Endothelial cell of umbilical vein (primary cell): ENCODE measurements at regions not wholly inside any gene's neighbourhood (a gene's known extent, or its start where the extent isn't known, plus 50 kb on each side); places are given as distances from the start of the nearest gene placed in this dataset.

Source experiments
- EZH2 ChIP-seq: IDR thresholded peaks from 2 replicates; pipeline ENCODE4 v1.6.1; 2012; ENCODE audit warnings: borderline replicate concordance, low read depth, mild to moderate bottlenecking, moderate library complexity, low read length, inconsistent platforms; ENCODE audit not compliant: severe bottlenecking
- FOS ChIP-seq: IDR thresholded peaks from 2 replicates; pipeline ENCODE4 v1.6.1; 2011; ENCODE audit warnings: mild to moderate bottlenecking, low read length, moderate library complexity, borderline replicate concordance; ENCODE audit not compliant: insufficient read depth
- GATA2 ChIP-seq: IDR thresholded peaks from 2 replicates; pipeline ENCODE4 v1.7.0; 2011; ENCODE audit warnings: low read depth, mild to moderate bottlenecking, moderate library complexity, mixed read lengths, low read length; ENCODE audit not compliant: insufficient read length, insufficient read depth
- JUN ChIP-seq: IDR thresholded peaks from 2 replicates; pipeline ENCODE4 v1.6.1; 2011; ENCODE audit warnings: borderline replicate concordance, low read depth; ENCODE audit not compliant: insufficient read length, insufficient read depth
- MYC ChIP-seq: IDR thresholded peaks from one replicate; pipeline ENCODE4 v1.6.1; 2011; ENCODE audit warnings: mild to moderate bottlenecking, low read depth, low read length
- POLR2A ChIP-seq: IDR thresholded peaks from 2 replicates; pipeline ENCODE4 v1.6.1; 2012; ENCODE audit warnings: low read depth, mild to moderate bottlenecking, control low read depth, low read length
- POLR2AphosphoS5 ChIP-seq: IDR thresholded peaks from 2 replicates; pipeline ENCODE4 v1.6.1; 2012; ENCODE audit warnings: low read depth, mild to moderate bottlenecking, control low read depth, low read length, moderate library complexity; ENCODE audit not compliant: insufficient read depth
- TF ChIP-seq, protein P1 (sequence below): IDR thresholded peaks from 2 replicates; pipeline ENCODE4 v1.6.1; 2011; ENCODE audit not compliant: insufficient read depth, insufficient read length
- TF ChIP-seq, protein P2 (sequence below), 2 donors: IDR thresholded peaks; 1 replicate in 1 of 2; 2 replicates in 1 of 2; pipeline ENCODE4 v1.5.1; 2011; ENCODE audit warnings: low read length in 2 of 2, mild to moderate bottlenecking in 2 of 2, moderate library complexity in 2 of 2, control low read depth in 1 of 2, inconsistent platforms in 1 of 2, low read depth in 1 of 2; ENCODE audit not compliant: insufficient read depth in 1 of 2; ENCODE audit errors: extremely low read depth in 1 of 2

DNA sequence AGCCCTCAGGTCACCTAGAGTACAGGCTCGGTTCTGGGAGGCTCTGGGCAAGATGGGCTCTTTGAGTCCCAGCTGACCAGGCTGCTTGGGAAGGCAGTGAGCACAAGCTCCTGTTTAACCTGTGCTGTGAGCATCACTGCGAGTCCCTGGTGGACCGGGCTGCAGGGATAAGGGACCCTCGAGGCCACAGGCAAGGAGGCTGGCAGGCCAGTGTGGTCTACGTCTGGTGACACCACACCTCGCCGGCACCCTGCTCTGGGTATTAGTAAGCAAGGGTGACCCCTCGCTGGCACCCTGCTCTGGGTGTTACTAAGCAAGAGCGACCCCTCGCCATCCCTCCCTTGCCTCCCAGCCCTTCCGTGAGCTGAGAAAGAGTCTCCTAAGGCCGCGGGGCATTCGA is 125.9 kb upstream of the FOXD4L5 start:
- no peak for TF ChIP-seq POLR2AphosphoS5
- TF ChIP-seq POLR2A, result no peak
- TF ChIP-seq, protein P1, sequence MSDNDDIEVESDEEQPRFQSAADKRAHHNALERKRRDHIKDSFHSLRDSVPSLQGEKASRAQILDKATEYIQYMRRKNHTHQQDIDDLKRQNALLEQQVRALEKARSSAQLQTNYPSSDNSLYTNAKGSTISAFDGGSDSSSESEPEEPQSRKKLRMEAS, result no peak
- TF ChIP-seq, protein P2, sequence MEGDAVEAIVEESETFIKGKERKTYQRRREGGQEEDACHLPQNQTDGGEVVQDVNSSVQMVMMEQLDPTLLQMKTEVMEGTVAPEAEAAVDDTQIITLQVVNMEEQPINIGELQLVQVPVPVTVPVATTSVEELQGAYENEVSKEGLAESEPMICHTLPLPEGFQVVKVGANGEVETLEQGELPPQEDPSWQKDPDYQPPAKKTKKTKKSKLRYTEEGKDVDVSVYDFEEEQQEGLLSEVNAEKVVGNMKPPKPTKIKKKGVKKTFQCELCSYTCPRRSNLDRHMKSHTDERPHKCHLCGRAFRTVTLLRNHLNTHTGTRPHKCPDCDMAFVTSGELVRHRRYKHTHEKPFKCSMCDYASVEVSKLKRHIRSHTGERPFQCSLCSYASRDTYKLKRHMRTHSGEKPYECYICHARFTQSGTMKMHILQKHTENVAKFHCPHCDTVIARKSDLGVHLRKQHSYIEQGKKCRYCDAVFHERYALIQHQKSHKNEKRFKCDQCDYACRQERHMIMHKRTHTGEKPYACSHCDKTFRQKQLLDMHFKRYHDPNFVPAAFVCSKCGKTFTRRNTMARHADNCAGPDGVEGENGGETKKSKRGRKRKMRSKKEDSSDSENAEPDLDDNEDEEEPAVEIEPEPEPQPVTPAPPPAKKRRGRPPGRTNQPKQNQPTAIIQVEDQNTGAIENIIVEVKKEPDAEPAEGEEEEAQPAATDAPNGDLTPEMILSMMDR (IDR thresholded peaks at IDR 0.05; ENCODE audit: extremely low read depth in 1 of 2, insufficient read depth in 1 of 2, low read depth in 1 of 2, low read length in 2 of 2), result no peak
- no peak for TF ChIP-seq MYC
- TF ChIP-seq JUN, result no peak
- TF ChIP-seq FOS, result no peak
- no peak for TF ChIP-seq EZH2
- TF ChIP-seq GATA2, result no peak
